ENCODE measurements at regions not wholly inside any gene's neighbourhood (a gene's known extent, or its start where the extent isn't known, plus 50 kb on each side); places are given as distances from the start of the nearest gene placed in this dataset.
"Not testable (repeated sequence)": the region's sequence is repeated elsewhere in the genome, so short reads cannot be mapped to it uniquely, and the experiment has no call there.

GRCh38 chr20:39974966-39975501, 714.0 kb downstream of the MAFB start:
- no peak for DNase-seq (ENCODE audit: low read depth)

DNA sequence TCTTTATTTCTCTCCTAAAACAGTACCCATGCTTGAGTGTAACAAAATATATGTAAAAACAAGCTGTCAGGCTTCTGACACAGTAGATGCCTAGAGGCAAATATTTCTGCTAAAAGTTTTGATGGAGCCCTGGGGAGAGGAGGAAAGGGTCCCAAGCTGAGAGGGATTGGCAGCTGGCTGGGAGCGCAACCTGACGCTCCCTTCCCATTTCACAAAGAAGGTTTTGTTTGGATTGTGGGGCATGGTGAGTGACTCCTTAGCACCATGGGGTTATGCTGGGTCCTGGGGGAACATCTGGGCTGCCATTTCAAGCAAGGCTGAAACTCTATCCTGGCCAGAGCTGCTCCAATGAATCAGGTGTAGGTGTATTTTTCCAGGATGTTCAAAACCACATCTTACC, 720.5 kb downstream of the MAFB start:
- DNase-seq (ENCODE audit: low read depth): no peak

DNA sequence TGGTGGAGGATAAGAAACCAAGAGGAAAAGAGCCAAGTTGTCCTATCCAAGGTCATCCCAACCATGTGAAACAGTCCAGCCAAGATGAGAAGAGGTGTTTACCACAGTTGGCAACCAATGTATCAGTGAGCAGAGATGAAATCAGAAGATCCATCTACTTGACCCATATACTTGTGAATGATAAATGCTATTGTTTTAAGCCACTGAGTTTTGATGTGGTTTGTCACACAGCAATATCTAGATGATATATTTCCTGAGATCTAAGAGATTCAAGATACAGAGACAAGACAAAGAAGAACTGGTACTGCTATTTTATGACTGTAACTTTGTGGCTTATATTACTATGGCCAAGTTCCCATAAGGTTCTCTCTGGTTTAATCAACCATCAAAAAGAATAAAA, 721.2 kb downstream of the MAFB start:
- no peak for DNase-seq (ENCODE audit: low read depth)

- no peak for DNase-seq (ENCODE audit: low read depth)
Measured at GRCh38 chr20:39961637-39962244, 727.3 kb downstream of the MAFB start.

- no peak for DNase-seq (ENCODE audit: low read depth)
Measured at GRCh38 chr20:39960522-39961428, 728.3 kb downstream of the MAFB start.

DNA sequence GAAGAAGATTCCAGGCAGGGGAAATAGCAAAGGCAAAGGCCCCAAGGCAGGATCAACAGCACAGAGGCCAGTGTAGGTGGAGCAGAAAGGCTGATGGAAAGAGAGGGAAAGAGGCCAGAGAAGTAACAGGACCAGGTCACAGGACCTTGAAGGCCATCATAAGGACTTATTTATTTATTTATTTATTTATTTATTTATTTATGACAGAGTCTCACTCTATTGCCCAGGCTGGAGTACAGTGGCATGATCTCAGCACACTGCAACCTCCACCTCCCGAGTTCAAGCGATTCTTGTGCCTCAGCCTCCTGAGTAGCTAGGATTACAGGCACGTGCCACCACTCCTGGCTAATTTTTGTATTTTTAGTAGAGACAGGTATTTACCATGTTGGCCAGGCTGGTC, 731.1 kb downstream of the MAFB start:
- DNase-seq (ENCODE audit: low read depth): not testable (repeated sequence)

- DNase-seq (ENCODE audit: low read depth): no peak
Measured at GRCh38 chr20:39954621-39955020, 734.4 kb downstream of the MAFB start.

GRCh38 chr20:39946931-39947330, 742.1 kb downstream of the MAFB start:
- DNase-seq (ENCODE audit: low read depth): no peak

DNA sequence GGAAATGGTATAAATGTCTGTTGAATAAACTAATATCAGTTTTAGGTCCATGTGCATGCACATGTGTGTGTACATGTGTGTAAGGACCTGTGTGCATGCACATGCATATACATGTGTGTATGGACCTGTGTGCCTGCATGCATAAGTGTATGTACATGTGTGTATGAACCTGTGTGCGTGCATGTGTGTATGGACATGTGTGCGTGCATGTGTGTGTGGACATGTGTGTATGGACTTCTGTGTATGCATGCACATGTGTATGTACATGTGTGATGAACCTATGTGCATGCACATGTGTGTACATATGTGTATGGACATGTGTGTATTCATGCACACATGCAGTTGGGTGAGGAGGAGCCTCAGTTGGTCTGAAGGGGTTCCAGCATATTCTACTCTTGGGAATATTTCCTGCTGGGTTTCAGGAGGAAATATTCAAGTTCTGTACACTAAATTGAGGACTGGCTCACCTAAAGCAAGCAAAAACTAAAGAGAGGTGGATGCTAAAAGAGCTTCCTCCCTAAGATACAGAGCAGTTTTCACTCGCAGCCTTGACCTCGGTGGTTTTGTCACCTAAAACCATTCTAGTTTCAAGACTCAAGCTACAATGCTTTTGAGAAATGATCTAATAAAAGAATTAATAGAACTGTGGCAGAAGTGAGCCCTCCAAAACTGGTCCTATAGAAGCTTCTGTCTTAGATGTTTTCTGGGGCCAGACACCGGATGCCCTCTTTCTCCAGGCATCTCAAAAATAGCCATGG, 742.8 kb downstream of the MAFB start:
- DNase-seq (ENCODE audit: low read depth): no peak

- DNase-seq (ENCODE audit: low read depth): no peak
Measured at GRCh38 chr20:39944861-39945260, 744.2 kb downstream of the MAFB start.

DNA sequence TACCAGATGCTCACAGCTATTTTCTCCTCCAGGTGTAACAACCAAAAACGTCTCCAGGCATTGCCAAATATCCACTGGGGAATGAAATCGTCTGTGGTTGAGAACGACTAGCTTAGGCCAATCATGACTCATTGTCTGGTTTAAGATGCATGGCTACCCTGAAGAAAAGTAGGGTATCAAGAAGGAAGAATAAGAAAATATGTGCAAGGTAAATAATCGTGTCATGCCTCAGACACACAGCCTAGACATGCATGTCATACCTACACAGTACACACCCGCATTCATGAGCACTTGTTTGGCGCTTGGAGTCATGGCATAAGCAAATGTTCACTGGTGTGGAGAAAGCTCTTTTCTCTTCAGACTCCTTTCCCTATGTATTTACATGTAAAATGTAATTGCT, 745.7 kb downstream of the MAFB start:
- DNase-seq (ENCODE audit: low read depth): no peak

DNA sequence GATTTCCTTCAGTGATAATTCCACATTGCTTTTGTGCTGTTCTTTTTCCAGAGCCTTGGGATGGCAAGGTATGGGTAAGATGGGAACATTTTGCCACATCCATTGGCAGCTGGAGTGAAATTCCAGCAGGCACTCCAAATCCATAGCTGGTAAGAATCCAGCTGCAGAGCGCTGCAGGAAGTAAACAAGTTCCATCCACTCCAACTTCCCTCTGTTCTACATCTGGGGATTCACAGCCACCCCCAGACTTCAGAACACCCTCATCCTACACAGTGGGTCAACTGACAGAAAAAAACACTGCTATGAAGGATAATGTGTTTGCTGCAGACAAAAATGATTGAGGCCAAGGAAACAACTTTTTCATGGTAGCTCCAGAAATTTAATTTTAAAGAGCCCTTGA, 747.8 kb downstream of the MAFB start:
- DNase-seq (ENCODE audit: low read depth): no peak

DNA sequence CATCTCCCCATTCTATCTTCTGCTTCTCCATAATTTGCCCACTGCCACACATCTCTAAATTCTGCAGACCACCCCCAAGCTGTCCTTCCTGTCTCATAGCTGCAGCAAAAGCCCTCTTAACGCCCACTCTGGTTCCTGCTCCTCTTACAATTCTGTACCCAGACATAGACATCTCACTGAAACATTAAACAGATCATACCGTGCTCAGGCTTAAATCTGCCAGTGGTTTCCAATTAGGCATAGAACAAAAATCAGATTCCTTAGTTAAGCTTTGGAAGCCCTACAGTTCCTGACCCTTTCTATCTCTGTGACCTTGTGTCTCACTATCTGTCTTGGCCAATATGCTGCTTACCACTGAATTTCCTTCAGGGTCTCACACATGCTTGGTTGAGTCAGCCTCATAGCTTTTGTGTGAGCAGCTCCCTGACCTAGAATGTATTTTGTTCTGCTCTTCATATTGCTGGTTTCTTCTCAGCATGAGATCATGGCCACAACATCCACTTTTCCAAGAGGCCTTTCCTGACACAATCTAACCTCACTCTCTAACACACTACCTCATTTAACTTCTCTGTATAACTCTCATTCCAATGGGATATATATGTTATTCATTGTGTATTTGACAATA, 749.7 kb downstream of the MAFB start:
- DNase-seq (ENCODE audit: low read depth): no peak

DNA sequence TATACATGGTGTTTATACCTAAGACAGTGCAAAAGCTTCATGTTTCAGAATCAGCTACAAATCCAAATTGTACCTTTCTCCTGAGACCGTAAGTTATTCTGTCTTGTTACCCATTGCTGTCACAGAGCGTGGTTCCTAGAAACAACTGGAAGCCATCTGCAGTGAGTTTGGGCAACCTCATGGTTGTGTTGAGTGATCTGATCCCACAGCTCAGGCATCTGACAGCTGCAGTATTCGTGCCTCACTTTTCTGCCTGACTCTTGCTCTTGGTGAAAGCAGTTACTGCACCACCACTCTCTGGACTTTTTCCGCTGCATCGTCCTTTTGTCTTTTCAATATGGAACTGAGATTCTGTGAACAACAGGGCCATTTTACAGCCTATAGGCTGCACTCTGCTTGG, 752.6 kb downstream of the MAFB start:
- DNase-seq (ENCODE audit: low read depth): no peak

DNA sequence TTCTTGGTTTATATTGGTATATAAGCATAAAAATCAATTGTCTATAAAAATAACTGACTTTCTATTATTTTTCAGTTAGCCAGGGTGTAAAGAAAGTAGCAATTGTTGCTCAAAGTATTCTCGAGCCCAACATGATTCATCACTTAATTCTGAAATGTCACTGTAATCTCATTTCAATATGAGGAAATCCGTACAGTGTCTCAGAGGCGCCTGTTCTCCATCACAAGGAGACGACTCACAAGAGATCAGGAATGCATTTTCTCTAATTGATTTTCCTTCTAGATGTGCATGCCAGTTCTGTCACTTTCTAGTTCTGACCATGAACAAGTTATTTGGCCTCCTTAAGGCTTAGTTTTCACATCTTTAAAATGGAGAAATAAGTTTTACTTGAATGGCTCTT, 753.1 kb downstream of the MAFB start:
- DNase-seq (ENCODE audit: low read depth): no peak

- DNase-seq (ENCODE audit: low read depth): no peak
Measured at GRCh38 chr20:39916236-39916765, 772.7 kb downstream of the MAFB start.

GRCh38 chr20:39913274-39913673, 775.8 kb downstream of the MAFB start:
- DNase-seq (ENCODE audit: low read depth): no peak

GRCh38 chr20:39911497-39911896, 777.5 kb downstream of the MAFB start:
- no peak for DNase-seq (ENCODE audit: low read depth)

- no peak for DNase-seq (ENCODE audit: low read depth)
Measured at GRCh38 chr20:39910536-39910935, 778.5 kb downstream of the MAFB start.

DNA sequence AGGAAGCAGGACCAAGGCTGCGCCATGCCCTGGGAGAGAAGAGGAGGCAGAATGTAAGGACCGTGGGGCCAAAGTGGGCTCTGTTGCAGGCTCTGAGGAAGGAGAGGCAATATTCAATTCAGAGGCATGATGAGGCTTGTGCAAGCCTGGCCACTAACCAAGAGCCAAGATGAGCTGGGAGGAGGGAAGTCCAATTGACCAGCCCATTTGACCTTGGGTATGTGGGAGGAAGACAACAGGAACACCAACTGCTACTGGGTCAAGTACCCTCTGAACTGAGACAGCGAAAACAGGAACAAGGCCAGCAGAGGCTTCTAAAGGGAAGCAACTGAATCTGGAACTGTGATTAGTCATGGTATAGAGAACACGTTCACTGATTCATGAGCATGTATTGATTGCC, 779.6 kb downstream of the MAFB start:
- no peak for DNase-seq (ENCODE audit: low read depth)

- DNase-seq (ENCODE audit: low read depth): no peak
Measured at GRCh38 chr20:39904476-39905112, 784.4 kb downstream of the MAFB start.

Data from activated T-helper 9 cell treated with anti-CD3 and anti-CD28 coated beads, Interleukin-2, amount 50 U/mL, for 16 hours (primary cell).